NB4 (cell line): ENCODE measurements at regions not wholly inside any gene's neighbourhood (a gene's known extent, or its start where the extent isn't known, plus 50 kb on each side); places are given as distances from the start of the nearest gene placed in this dataset.

Experiments
- DNase-seq: peaks from one replicate; pipeline ENCODE4 v3.0.0; 2010; ENCODE audit warnings: low read depth
- H3K4me3 ChIP-seq: one replicate; pipeline ENCODE4 v1.5.1; 2011; ENCODE audit warnings: mild to moderate bottlenecking, low read depth, low read length, moderate library complexity
- CTCF ChIP-seq: IDR thresholded peaks from one replicate; pipeline ENCODE4 v1.5.1; 2012; ENCODE audit warnings: low read depth, low read length
- MYC ChIP-seq: IDR thresholded peaks from 2 replicates; pipeline ENCODE4 v1.6.1; 2011; ENCODE audit warnings: low read depth, low read length
- POLR2A ChIP-seq: IDR thresholded peaks from 2 replicates; pipeline ENCODE4 v1.6.1; 2011; ENCODE audit warnings: mild to moderate bottlenecking; ENCODE audit not compliant: insufficient read length; ENCODE audit errors: extremely low read depth
- TF ChIP-seq, protein P1 (sequence below): IDR thresholded peaks from 2 replicates; pipeline ENCODE4 v1.6.1; 2011; ENCODE audit warnings: low read depth, low read length

DNA sequence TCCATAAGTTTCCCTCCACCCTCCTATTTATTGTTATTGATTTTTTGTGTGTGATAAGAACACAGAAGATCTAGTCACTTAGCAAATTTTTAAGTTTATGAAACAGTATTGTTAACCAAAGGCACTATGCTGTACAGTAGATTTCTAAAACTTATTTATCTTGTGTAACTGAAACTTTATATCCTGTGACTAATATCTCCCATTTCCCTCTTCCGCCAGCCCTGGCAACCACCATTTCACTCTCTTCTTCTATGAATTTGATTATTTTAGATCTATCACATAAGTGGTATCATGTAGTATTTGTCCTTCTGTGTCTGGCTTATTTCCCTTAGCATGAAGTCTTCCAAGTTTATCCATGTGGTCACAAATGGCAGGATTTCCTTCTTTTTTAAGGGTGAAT lies 144.3 kb upstream of the INHBA start:
- no peak for TF ChIP-seq POLR2A
- TF ChIP-seq CTCF, result no peak
- TF ChIP-seq, protein P1, sequence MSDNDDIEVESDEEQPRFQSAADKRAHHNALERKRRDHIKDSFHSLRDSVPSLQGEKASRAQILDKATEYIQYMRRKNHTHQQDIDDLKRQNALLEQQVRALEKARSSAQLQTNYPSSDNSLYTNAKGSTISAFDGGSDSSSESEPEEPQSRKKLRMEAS, result no peak
- no peak for TF ChIP-seq MYC
- no peak for DNase-seq

DNA sequence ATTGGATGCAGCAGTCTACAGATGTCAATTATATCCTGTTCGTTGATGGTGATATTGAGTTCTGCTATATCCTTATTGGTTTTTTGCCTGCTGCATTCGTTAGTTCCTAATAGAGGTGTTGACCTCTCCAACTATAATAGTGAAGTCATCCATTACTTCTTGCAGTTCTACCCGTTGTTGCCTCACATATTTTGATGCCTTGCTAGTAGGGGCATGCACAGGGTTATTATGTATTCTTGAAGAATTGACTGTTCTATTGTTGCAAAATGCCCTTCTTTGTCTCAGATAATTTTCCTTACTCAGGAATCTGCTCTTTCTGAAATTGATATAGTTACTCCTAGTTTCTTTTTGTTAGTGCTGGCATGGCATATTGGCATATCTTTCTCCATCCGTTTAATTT lies 140.1 kb upstream of the INHBA start:
- TF ChIP-seq MYC (no peak), POLR2A (no peak), CTCF (no peak)
- TF ChIP-seq, protein P1, result no peak
- no peak for DNase-seq

More for the DNA sequence above, 144.3 kb upstream of the INHBA start:
- H3K4me3 ChIP-seq, result no peak overlapping the region

GRCh38 chr7:41837916-41838315 lies 135.0 kb upstream of the INHBA start:
- DNase-seq, result no peak

More for the DNA sequence above, 140.1 kb upstream of the INHBA start:
- H3K4me3 ChIP-seq, result no peak overlapping the region

GRCh38 chr7:41835976-41836530 lies 133.2 kb upstream of the INHBA start:
- no peak for DNase-seq
- no peak overlapping the region for H3K4me3 ChIP-seq
- TF ChIP-seq CTCF (no peak), POLR2A (no peak), MYC (no peak)
- TF ChIP-seq, protein P1, result no peak

More at GRCh38 chr7:41837916-41838315, 135.0 kb upstream of the INHBA start:
- no peak overlapping the region for H3K4me3 ChIP-seq
- TF ChIP-seq POLR2A (no peak), CTCF (no peak), MYC (no peak)
- TF ChIP-seq, protein P1, result no peak

DNA sequence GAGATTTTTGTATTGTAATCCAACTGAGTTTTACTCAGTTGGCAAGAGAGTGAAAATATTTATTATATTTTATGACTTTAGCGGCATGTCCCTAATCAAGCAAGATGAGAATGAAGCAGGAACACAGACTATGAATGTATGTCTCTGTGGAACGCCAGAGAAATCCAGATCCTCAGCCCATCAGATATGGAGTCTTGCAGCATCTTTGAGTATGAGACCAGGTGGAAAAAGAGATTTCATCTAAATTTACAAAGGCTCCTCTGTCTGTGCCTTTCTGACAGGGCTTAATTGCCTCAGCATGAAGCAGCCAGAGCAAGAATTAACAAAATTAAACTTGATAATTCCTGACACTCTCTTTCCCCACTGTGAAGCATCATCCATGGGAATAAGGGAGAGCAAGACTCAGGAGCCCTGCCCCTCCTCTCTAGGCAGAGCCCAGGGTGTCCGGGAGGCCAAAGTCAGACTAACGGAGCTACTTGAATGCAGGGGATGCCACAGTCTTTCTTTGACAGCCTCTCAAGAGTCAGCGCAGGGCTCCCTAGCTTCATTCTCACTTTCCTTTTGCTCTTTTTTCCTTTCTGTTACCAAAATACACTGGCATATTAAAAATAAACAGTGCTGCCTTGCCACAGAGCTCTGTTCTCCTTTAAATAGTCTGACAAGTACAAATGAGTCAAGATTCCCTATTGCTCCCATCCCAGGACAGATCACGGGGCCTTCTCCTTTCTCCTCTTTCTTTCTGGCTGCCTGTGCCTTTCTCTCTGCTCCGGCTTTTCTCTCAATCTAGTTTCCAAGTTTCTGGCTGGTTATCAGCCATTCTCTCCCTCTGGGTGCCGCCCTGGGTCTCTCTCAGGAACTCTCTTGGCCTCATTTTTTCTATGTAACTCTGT lies 132.2 kb upstream of the INHBA start:
- TF ChIP-seq, protein P1, result no peak
- TF ChIP-seq CTCF (no peak), MYC (no peak), POLR2A (no peak)
- no peak for DNase-seq
- no peak overlapping the region for H3K4me3 ChIP-seq
